Sigmoid colon (tissue), 4 donors: ENCODE measurements at regions not wholly inside any gene's neighbourhood (a gene's known extent, or its start where the extent isn't known, plus 50 kb on each side); places are given as distances from the start of the nearest gene placed in this dataset.

Experiments used
- EP300 ChIP-seq, 4 donors: sonication (generic); formaldehyde crosslinking; IDR thresholded peaks; one replicate each; pipeline ENCODE4 v1.6.1; 2017; ENCODE audit warnings: antibody characterized with exemption in 4 of 4
- POLR2A ChIP-seq, 2 donors: fragments of 450-650 bp; IDR thresholded peaks; one replicate each; pipeline ENCODE4 v1.6.1; 2016; ENCODE audit warnings: antibody characterized with exemption in 2 of 2, mild to moderate bottlenecking in 2 of 2, moderate library complexity in 2 of 2
- POLR2AphosphoS5 ChIP-seq, 4 donors: sonication (generic); formaldehyde crosslinking; IDR thresholded peaks; one replicate each; pipeline ENCODE4 v1.6.1; 2017; ENCODE audit warnings: antibody characterized with exemption in 4 of 4
- TF ChIP-seq, protein P1 (sequence below), 4 experiments: fragments of 450-650 bp in 3 of 4; fragments of 200-600 bp in 1 of 4; IDR thresholded peaks; one replicate each; pipeline ENCODE4 v1.5.1; 2016 to 2019; ENCODE audit warnings: antibody characterized with exemption in 4 of 4, mild to moderate bottlenecking in 3 of 4, moderate library complexity in 2 of 4

DNA sequence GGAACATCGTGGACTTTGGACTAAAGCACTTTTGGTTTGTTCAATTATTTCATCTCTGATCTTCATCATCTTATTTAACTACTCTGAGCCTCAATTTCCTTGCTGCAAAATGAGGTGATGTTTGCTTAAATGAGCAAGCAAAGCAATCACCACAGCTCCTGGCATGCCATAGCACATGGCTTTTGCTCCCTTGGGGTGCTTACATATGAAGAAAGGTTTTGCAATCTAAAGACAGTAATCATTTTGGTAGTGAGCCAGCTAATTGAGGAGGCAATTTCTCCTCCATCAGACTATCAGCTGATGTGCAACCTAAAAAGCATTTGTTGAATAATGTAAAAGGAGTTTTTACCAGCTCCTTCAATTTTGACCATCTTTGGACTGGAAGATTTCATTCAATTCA lies 68.8 kb upstream of the KCNJ15 start:
- TF ChIP-seq, protein P1, sequence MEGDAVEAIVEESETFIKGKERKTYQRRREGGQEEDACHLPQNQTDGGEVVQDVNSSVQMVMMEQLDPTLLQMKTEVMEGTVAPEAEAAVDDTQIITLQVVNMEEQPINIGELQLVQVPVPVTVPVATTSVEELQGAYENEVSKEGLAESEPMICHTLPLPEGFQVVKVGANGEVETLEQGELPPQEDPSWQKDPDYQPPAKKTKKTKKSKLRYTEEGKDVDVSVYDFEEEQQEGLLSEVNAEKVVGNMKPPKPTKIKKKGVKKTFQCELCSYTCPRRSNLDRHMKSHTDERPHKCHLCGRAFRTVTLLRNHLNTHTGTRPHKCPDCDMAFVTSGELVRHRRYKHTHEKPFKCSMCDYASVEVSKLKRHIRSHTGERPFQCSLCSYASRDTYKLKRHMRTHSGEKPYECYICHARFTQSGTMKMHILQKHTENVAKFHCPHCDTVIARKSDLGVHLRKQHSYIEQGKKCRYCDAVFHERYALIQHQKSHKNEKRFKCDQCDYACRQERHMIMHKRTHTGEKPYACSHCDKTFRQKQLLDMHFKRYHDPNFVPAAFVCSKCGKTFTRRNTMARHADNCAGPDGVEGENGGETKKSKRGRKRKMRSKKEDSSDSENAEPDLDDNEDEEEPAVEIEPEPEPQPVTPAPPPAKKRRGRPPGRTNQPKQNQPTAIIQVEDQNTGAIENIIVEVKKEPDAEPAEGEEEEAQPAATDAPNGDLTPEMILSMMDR (IDR thresholded peaks at IDR 0.05) = no peak
- TF ChIP-seq POLR2A (IDR thresholded peaks at IDR 0.05) (no peak), POLR2AphosphoS5 (IDR thresholded peaks at IDR 0.05) (no peak), EP300 (IDR thresholded peaks at IDR 0.05) (no peak)
